ENCODE measurements at regions not wholly inside any gene's neighbourhood (a gene's known extent, or its start where the extent isn't known, plus 50 kb on each side); places are given as distances from the start of the nearest gene placed in this dataset.

GRCh38 chr6:40054602-40055001 is 120.3 kb upstream of the MOCS1 start:
- H3K4me2 ChIP-seq = no peak overlapping the region
- H3K36me3 ChIP-seq (replicated peaks in 1 of 2; ENCODE audit: control insufficient read depth in 1 of 2, insufficient read depth in 2 of 2, low read length in 1 of 2) = no peaks in the 10 kb centered on the region
- H4K20me1 ChIP-seq (ENCODE audit: insufficient read depth) = no peaks in the 10 kb centered on the region
- no peak overlapping the region for H2AFZ ChIP-seq (ENCODE audit: low read depth)
- no peaks in the 10 kb centered on the region for H3K4me1 ChIP-seq (ENCODE audit: control insufficient read depth in 1 of 2, insufficient read depth in 2 of 2, low read depth in 1 of 2, low read length in 1 of 2)
- no peak for TF ChIP-seq PBX3 (IDR thresholded peaks at IDR 0.05)
- no peak for TF ChIP-seq MEF2A (IDR thresholded peaks at IDR 0.05; ENCODE audit: borderline replicate concordance, low read depth)
- TF ChIP-seq GABPA (IDR thresholded peaks at IDR 0.05; ENCODE audit: low read depth) = no peak
- no peak for TF ChIP-seq MXI1 (IDR thresholded peaks at IDR 0.05; ENCODE audit: low read depth, low read length)
- H3K27me3 ChIP-seq (ENCODE audit: insufficient read depth) = no peaks in the 10 kb centered on the region
- H3K79me2 ChIP-seq (ENCODE audit: insufficient read depth) = no peaks in the 10 kb centered on the region
- no peak overlapping the region for H3K27ac ChIP-seq (ENCODE audit: low read depth in 2 of 2, low read length in 1 of 2)
- ChIA-PET CTCF (interaction anchor here (1.3 kb wide), 1 partner anchor 30 kb away, joined by 3 read pairs; no protein-coding TSS in a partner anchor), POLR2A (no interaction called here)
- no peak overlapping the region for H3K4me3 ChIP-seq (ENCODE audit: low read depth in 2 of 2, low read length in 1 of 2)
- H3K9ac ChIP-seq = no peak overlapping the region
- no peaks in the 10 kb centered on the region for H3F3A ChIP-seq (replicated peaks; ENCODE audit: insufficient read depth)
- no peaks in the 10 kb centered on the region for H3K9me2 ChIP-seq
- H3K9me3 ChIP-seq = no peaks in the 10 kb centered on the region
- DNase-seq = no peak

- DNase-seq = no peak
- H3K9ac ChIP-seq = no peak overlapping the region
- H3K9me3 ChIP-seq = no peaks in the 10 kb centered on the region
- H3K27ac ChIP-seq (ENCODE audit: low read depth in 2 of 2, low read length in 1 of 2) = no peak overlapping the region
- no peak overlapping the region for H2AFZ ChIP-seq (ENCODE audit: low read depth)
- no peaks in the 10 kb centered on the region for H3K79me2 ChIP-seq (ENCODE audit: insufficient read depth)
- no peak for TF ChIP-seq GABPA (IDR thresholded peaks at IDR 0.05; ENCODE audit: low read depth)
- no peak for TF ChIP-seq SMC3 (IDR thresholded peaks at IDR 0.05; ENCODE audit: low read depth, low read length)
- no peak for TF ChIP-seq POLR2AphosphoS5 (IDR thresholded peaks at IDR 0.05; ENCODE audit: low read depth, low read length)
- TF ChIP-seq MXI1 (IDR thresholded peaks at IDR 0.05; ENCODE audit: low read depth, low read length) = no peak
- TF ChIP-seq ELF1 (IDR thresholded peaks at IDR 0.05) = no peak
- TF ChIP-seq GATA2 (CRISPR knock-in tag; IDR thresholded peaks at IDR 0.05) = no peak
- no peak for TF ChIP-seq RFX5 (IDR thresholded peaks at IDR 0.05; ENCODE audit: low read length)
- no peaks in the 10 kb centered on the region for H4K20me1 ChIP-seq (ENCODE audit: insufficient read depth)
- no peak overlapping the region for H3K4me3 ChIP-seq (ENCODE audit: low read depth in 2 of 2, low read length in 1 of 2)
- H3K4me2 ChIP-seq = no peak overlapping the region
- no peaks in the 10 kb centered on the region for H3K27me3 ChIP-seq (ENCODE audit: insufficient read depth)
- 32% methylated on average over 2 of the region's 2 CpGs for WGBS (ENCODE audit: low lambda C conversion rate)
- no peaks in the 10 kb centered on the region for H3F3A ChIP-seq (replicated peaks; ENCODE audit: insufficient read depth)
- POLR2A ChIA-PET = no interaction called here
- CTCF ChIA-PET = interaction anchor here (1.3 kb wide), 1 partner anchor 31 kb away, joined by 3 read pairs; no protein-coding TSS in a partner anchor
- H3K9me2 ChIP-seq = no peaks in the 10 kb centered on the region
- H3K36me3 ChIP-seq (replicated peaks in 1 of 2; ENCODE audit: control insufficient read depth in 1 of 2, insufficient read depth in 2 of 2, low read length in 1 of 2) = no peaks in the 10 kb centered on the region
- H3K4me1 ChIP-seq (ENCODE audit: control insufficient read depth in 1 of 2, insufficient read depth in 2 of 2, low read depth in 1 of 2, low read length in 1 of 2) = no peaks in the 10 kb centered on the region
Measured at GRCh38 chr6:40054186-40054585, 119.9 kb upstream of the MOCS1 start.

- ChIA-PET CTCF (interaction anchor here (0.8 kb wide), 1 partner anchor 22 kb away, joined by 3 read pairs; no protein-coding TSS in a partner anchor), POLR2A (no interaction called here)
- Histone ChIP-seq H3F3A (replicated peaks; ENCODE audit: insufficient read depth) (no peaks in the 10 kb centered on the region), H3K4me2 (no peak overlapping the region), H3K27ac (ENCODE audit: low read depth in 2 of 2, low read length in 1 of 2) (no peak overlapping the region), H3K36me3 (replicated peaks in 1 of 2; ENCODE audit: control insufficient read depth in 1 of 2, insufficient read depth in 2 of 2, low read length in 1 of 2) (no peaks in the 10 kb centered on the region), H3K9ac (no peak overlapping the region), H3K4me1 (ENCODE audit: control insufficient read depth in 1 of 2, insufficient read depth in 2 of 2, low read depth in 1 of 2, low read length in 1 of 2) (no peaks in the 10 kb centered on the region), H4K20me1 (ENCODE audit: insufficient read depth) (no peaks in the 10 kb centered on the region), H3K9me2 (no peaks in the 10 kb centered on the region), H3K79me2 (ENCODE audit: insufficient read depth) (no peaks in the 10 kb centered on the region), H3K9me3 (no peaks in the 10 kb centered on the region), H2AFZ (ENCODE audit: low read depth) (no peak overlapping the region), H3K4me3 (ENCODE audit: low read depth in 2 of 2, low read length in 1 of 2) (no peak overlapping the region), H3K27me3 (ENCODE audit: insufficient read depth) (no peaks in the 10 kb centered on the region)
- 16% methylated on average over 4 of the region's 4 CpGs for WGBS (ENCODE audit: low lambda C conversion rate)
- no peak for TF ChIP-seq USF1 (IDR thresholded peaks at IDR 0.05; ENCODE audit: borderline replicate concordance, low read depth)
- TF ChIP-seq MEF2A (IDR thresholded peaks at IDR 0.05; ENCODE audit: borderline replicate concordance, low read depth) = no peak
- no peak for TF ChIP-seq IRF3 (IDR thresholded peaks at IDR 0.05; ENCODE audit: low read depth, low read length)
- TF ChIP-seq CHD2 (IDR thresholded peaks at IDR 0.05; ENCODE audit: low read length, partially characterized antibody) = no peak
- TF ChIP-seq YY1 (IDR thresholded peaks at IDR 0.05; ENCODE audit: low read depth) = no peak
- no peak for TF ChIP-seq RXRA (IDR thresholded peaks at IDR 0.05; ENCODE audit: borderline replicate concordance, low read depth)
- DNase-seq = no peak
Measured at GRCh38 chr6:40049128-40049527, 114.9 kb upstream of the MOCS1 start.
